Liver (tissue), 3 donors: ENCODE measurements at regions not wholly inside any gene's neighbourhood (a gene's known extent, or its start where the extent isn't known, plus 50 kb on each side); places are given as distances from the start of the nearest gene placed in this dataset.

Source experiments
- CTCF ChIP-seq: fragments of 150-350 bp; IDR thresholded peaks from 2 replicates; pipeline ENCODE4 v1.5.1; 2017; ENCODE audit warnings: improper control_type of control experiment, low read depth, low read length; ENCODE audit not compliant: missing input control
- EGR1 ChIP-seq, 2 donors: IDR thresholded peaks; 2 replicates each; pipeline ENCODE4 v1.6.1; 2016 to 2018; ENCODE audit warnings: antibody characterized with exemption in 2 of 2, low read depth in 2 of 2
- HNF4A ChIP-seq, 2 donors: conservative IDR thresholded peaks; 2 replicates each; pipeline ENCODE4 v1.6.1; 2016; ENCODE audit warnings: antibody characterized with exemption in 2 of 2, mild to moderate bottlenecking in 2 of 2
- HNF4G ChIP-seq: IDR thresholded peaks from 2 replicates; pipeline ENCODE4 v1.6.1; 2016; ENCODE audit warnings: antibody characterized with exemption
- MAX ChIP-seq: IDR thresholded peaks from 2 replicates; pipeline ENCODE4 v1.6.1; 2016; ENCODE audit warnings: antibody characterized with exemption
- REST ChIP-seq: IDR thresholded peaks from 2 replicates; pipeline ENCODE4 v1.6.1; 2016; ENCODE audit warnings: antibody characterized with exemption, mild to moderate bottlenecking
- SP1 ChIP-seq: IDR thresholded peaks from 2 replicates; pipeline ENCODE4 v1.6.1; 2018; ENCODE audit warnings: antibody characterized with exemption, mild to moderate bottlenecking
- YY1 ChIP-seq: IDR thresholded peaks from 2 replicates; pipeline ENCODE4 v1.6.1; 2016; ENCODE audit warnings: antibody characterized with exemption, mild to moderate bottlenecking
- donor health status: healthy.
- donor health status: healthy.

- no peak for TF ChIP-seq SP1
- TF ChIP-seq CTCF, result no peak
- no peak for TF ChIP-seq YY1
- no peak for TF ChIP-seq EGR1 (IDR thresholded peaks at IDR 0.05; ENCODE audit: low read depth in 2 of 2)
- no peak for TF ChIP-seq HNF4A (conservative IDR thresholded peaks at IDR 0.05)
- TF ChIP-seq HNF4G, result no peak
- TF ChIP-seq MAX, result no peak
- no peak for TF ChIP-seq REST
Observed at GRCh38 chr2:66698091-66698490, 263.2 kb downstream of the MEIS1 start.
